K562 (cell line): ENCODE measurements at regions not wholly inside any gene's neighbourhood (a gene's known extent, or its start where the extent isn't known, plus 50 kb on each side); places are given as distances from the start of the nearest gene placed in this dataset.

Experiments used
- CEBPB ChIP-seq: fragments of 450-650 bp; IDR thresholded peaks from 2 replicates; pipeline ENCODE4 v1.6.1; 2016; ENCODE audit warnings: missing genetic modification characterization, missing compliant biosample characterization
- EZH2 ChIP-seq: IDR thresholded peaks from 2 replicates; pipeline ENCODE4 v1.6.1; 2012; ENCODE audit warnings: low read depth, mild to moderate bottlenecking, inconsistent platforms, low read length, borderline replicate concordance
- HDAC2 ChIP-seq: fragments of 450-650 bp; IDR thresholded peaks from 2 replicates; pipeline ENCODE4 v1.6.1; 2016; ENCODE audit warnings: mild to moderate bottlenecking
- MYBL2 ChIP-seq, 2 experiments: fragments of 450-650 bp in 1 of 2; sonication (generic) in 1 of 2; formaldehyde crosslinking in 1 of 2; IDR thresholded peaks; 2 replicates each; pipeline versions ENCODE4 v1.6.1 to v1.8.1; 2017 to 2022; ENCODE audit warnings: borderline replicate concordance in 1 of 2, inconsistent platforms in 1 of 2, low read depth in 1 of 2, mild to moderate bottlenecking in 1 of 2, missing genetic modification reagents in 1 of 2, moderate library complexity in 1 of 2
- PCBP1 ChIP-seq: fragments of 200-400 bp; formaldehyde crosslinking; IDR thresholded peaks from 2 replicates; pipeline ENCODE4 v1.6.1; 2018; ENCODE audit warnings: mild to moderate bottlenecking, low read depth, low read length; ENCODE audit not compliant: poor library complexity, severe bottlenecking
- POLR2AphosphoS2 ChIP-seq: IDR thresholded peaks from 2 replicates; pipeline ENCODE4 v1.6.1; 2012; ENCODE audit warnings: low read length, improper control_type of control experiment
- TEAD4 ChIP-seq, 2 experiments: sonication (generic) in 1 of 2; formaldehyde crosslinking in 1 of 2; IDR thresholded peaks; 2 replicates each; pipeline versions ENCODE4 v1.6.1 to v1.8.0; 2012 to 2022; ENCODE audit warnings: borderline replicate concordance in 1 of 2, inconsistent platforms in 1 of 2, low read length in 1 of 2, mild to moderate bottlenecking in 1 of 2, missing genetic modification reagents in 1 of 2
- ZBTB7A ChIP-seq: IDR thresholded peaks from 2 replicates; pipeline ENCODE4 v1.6.1; 2011; ENCODE audit warnings: low read depth, mild to moderate bottlenecking, low read length, moderate library complexity, borderline replicate concordance; ENCODE audit not compliant: control insufficient read depth
- ZNF589 ChIP-seq: fragments of 200-800 bp; sonication (Bioruptor generic); IDR thresholded peaks from 2 replicates; pipeline ENCODE4 v1.6.1; 2016; ENCODE audit warnings: low read depth, missing genetic modification characterization, missing compliant biosample characterization
- TF ChIP-seq, protein P1 (sequence below): fragments of 250-450 bp; sonication (Bioruptor Pico); IDR thresholded peaks from 2 replicates; pipeline ENCODE4 v1.4.0; 2020; ENCODE audit warnings: mild to moderate bottlenecking
- TF ChIP-seq, protein P2 (sequence below): fragments of 200-800 bp; sonication (Bioruptor generic); IDR thresholded peaks from 2 replicates; pipeline ENCODE4 v1.6.1; 2016; ENCODE audit warnings: missing genetic modification characterization, missing compliant biosample characterization
- TF ChIP-seq, protein P3 (sequence below): fragments of 450-650 bp; IDR thresholded peaks from 2 replicates; pipeline ENCODE4 v1.6.1; 2016; ENCODE audit warnings: mild to moderate bottlenecking
- TF ChIP-seq, protein P4 (sequence below): fragments of 250-450 bp; sonication (Bioruptor Pico); IDR thresholded peaks from 2 replicates; pipeline ENCODE4 v1.4.0; 2020; ENCODE audit warnings: mild to moderate bottlenecking, moderate library complexity
- TF ChIP-seq, protein P5 (sequence below), 3 experiments: IDR thresholded peaks in 2 of 3; conservative IDR thresholded peaks in 1 of 3; 2 replicates each; pipeline ENCODE4 v1.5.1; 2011 to 2012; ENCODE audit warnings: low read length in 3 of 3, mild to moderate bottlenecking in 3 of 3, control low read depth in 2 of 3, improper control_type of control experiment in 1 of 3, inconsistent platforms in 1 of 3, low read depth in 1 of 3, mixed read lengths in 1 of 3, moderate library complexity in 1 of 3; ENCODE audit not compliant: insufficient read depth in 2 of 3

DNA sequence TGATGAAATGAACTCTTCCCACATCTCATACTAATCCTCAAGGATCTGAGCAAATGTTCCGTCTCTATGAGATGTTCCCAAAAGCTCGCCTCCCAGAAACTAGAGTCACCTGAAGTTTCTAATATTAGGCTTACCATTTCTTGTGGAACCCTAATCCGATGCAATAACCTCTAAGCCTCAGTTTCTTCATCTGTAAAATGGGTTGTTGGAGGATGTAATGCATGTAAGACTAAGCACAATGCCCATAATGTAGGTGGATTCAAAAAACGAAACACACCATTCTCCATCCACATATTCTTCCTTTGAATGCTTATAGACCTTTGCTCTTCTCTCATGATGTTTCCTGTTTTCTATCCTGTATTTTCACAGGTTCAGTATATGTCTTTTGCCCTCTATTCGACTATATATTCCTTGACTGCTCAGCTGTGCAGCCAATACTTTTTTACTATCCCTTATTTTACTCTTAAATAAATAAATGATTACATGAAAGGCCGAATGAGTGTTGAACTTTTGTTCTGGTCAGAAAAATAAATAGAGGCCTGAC lies 307.3 kb upstream of the G2E3 start:
- TF ChIP-seq EZH2 (no peak), PCBP1 (no peak), CEBPB (tag) (no peak), HDAC2 (no peak), TEAD4 (IDR thresholded peaks at IDR 0.05; ENCODE audit: low read length) (no peak), TEAD4 (CRISPR knock-in tag; IDR thresholded peaks at IDR 0.05; ENCODE audit: borderline replicate concordance) (no peak), MYBL2 (IDR thresholded peaks at IDR 0.05; ENCODE audit: low read depth) (no peak), MYBL2 (CRISPR knock-in tag; IDR thresholded peaks at IDR 0.05; ENCODE audit: borderline replicate concordance) (no peak), ZBTB7A (no peak), POLR2AphosphoS2 (no peak), ZNF589 (CRISPR knock-in tag) (no peak)
- TF ChIP-seq, protein P1, sequence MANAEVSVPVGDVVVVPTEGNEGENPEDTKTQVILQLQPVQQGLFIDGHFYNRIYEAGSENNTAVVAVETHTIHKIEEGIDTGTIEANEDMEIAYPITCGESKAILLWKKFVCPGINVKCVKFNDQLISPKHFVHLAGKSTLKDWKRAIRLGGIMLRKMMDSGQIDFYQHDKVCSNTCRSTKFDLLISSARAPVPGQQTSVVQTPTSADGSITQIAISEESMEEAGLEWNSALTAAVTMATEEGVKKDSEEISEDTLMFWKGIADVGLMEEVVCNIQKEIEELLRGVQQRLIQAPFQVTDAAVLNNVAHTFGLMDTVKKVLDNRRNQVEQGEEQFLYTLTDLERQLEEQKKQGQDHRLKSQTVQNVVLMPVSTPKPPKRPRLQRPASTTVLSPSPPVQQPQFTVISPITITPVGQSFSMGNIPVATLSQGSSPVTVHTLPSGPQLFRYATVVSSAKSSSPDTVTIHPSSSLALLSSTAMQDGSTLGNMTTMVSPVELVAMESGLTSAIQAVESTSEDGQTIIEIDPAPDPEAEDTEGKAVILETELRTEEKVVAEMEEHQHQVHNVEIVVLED (CRISPR knock-in tag), result no peak
- TF ChIP-seq, protein P2, sequence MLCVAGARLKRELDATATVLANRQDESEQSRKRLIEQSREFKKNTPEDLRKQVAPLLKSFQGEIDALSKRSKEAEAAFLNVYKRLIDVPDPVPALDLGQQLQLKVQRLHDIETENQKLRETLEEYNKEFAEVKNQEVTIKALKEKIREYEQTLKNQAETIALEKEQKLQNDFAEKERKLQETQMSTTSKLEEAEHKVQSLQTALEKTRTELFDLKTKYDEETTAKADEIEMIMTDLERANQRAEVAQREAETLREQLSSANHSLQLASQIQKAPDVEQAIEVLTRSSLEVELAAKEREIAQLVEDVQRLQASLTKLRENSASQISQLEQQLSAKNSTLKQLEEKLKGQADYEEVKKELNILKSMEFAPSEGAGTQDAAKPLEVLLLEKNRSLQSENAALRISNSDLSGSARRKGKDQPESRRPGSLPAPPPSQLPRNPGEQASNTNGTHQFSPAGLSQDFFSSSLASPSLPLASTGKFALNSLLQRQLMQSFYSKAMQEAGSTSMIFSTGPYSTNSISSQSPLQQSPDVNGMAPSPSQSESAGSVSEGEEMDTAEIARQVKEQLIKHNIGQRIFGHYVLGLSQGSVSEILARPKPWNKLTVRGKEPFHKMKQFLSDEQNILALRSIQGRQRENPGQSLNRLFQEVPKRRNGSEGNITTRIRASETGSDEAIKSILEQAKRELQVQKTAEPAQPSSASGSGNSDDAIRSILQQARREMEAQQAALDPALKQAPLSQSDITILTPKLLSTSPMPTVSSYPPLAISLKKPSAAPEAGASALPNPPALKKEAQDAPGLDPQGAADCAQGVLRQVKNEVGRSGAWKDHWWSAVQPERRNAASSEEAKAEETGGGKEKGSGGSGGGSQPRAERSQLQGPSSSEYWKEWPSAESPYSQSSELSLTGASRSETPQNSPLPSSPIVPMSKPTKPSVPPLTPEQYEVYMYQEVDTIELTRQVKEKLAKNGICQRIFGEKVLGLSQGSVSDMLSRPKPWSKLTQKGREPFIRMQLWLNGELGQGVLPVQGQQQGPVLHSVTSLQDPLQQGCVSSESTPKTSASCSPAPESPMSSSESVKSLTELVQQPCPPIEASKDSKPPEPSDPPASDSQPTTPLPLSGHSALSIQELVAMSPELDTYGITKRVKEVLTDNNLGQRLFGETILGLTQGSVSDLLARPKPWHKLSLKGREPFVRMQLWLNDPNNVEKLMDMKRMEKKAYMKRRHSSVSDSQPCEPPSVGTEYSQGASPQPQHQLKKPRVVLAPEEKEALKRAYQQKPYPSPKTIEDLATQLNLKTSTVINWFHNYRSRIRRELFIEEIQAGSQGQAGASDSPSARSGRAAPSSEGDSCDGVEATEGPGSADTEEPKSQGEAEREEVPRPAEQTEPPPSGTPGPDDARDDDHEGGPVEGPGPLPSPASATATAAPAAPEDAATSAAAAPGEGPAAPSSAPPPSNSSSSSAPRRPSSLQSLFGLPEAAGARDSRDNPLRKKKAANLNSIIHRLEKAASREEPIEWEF (CRISPR knock-in tag), result no peak
- TF ChIP-seq, protein P3, sequence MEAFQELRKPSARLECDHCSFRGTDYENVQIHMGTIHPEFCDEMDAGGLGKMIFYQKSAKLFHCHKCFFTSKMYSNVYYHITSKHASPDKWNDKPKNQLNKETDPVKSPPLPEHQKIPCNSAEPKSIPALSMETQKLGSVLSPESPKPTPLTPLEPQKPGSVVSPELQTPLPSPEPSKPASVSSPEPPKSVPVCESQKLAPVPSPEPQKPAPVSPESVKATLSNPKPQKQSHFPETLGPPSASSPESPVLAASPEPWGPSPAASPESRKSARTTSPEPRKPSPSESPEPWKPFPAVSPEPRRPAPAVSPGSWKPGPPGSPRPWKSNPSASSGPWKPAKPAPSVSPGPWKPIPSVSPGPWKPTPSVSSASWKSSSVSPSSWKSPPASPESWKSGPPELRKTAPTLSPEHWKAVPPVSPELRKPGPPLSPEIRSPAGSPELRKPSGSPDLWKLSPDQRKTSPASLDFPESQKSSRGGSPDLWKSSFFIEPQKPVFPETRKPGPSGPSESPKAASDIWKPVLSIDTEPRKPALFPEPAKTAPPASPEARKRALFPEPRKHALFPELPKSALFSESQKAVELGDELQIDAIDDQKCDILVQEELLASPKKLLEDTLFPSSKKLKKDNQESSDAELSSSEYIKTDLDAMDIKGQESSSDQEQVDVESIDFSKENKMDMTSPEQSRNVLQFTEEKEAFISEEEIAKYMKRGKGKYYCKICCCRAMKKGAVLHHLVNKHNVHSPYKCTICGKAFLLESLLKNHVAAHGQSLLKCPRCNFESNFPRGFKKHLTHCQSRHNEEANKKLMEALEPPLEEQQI, result no peak
- TF ChIP-seq, protein P4, sequence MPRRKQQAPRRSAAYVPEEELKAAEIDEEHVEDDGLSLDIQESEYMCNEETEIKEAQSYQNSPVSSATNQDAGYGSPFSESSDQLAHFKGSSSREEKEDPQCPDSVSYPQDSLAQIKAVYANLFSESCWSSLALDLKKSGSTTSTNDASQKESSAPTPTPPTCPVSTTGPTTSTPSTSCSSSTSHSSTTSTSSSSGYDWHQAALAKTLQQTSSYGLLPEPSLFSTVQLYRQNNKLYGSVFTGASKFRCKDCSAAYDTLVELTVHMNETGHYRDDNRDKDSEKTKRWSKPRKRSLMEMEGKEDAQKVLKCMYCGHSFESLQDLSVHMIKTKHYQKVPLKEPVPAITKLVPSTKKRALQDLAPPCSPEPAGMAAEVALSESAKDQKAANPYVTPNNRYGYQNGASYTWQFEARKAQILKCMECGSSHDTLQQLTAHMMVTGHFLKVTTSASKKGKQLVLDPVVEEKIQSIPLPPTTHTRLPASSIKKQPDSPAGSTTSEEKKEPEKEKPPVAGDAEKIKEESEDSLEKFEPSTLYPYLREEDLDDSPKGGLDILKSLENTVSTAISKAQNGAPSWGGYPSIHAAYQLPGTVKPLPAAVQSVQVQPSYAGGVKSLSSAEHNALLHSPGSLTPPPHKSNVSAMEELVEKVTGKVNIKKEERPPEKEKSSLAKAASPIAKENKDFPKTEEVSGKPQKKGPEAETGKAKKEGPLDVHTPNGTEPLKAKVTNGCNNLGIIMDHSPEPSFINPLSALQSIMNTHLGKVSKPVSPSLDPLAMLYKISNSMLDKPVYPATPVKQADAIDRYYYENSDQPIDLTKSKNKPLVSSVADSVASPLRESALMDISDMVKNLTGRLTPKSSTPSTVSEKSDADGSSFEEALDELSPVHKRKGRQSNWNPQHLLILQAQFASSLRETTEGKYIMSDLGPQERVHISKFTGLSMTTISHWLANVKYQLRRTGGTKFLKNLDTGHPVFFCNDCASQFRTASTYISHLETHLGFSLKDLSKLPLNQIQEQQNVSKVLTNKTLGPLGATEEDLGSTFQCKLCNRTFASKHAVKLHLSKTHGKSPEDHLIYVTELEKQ, result no peak
- TF ChIP-seq, protein P5, sequence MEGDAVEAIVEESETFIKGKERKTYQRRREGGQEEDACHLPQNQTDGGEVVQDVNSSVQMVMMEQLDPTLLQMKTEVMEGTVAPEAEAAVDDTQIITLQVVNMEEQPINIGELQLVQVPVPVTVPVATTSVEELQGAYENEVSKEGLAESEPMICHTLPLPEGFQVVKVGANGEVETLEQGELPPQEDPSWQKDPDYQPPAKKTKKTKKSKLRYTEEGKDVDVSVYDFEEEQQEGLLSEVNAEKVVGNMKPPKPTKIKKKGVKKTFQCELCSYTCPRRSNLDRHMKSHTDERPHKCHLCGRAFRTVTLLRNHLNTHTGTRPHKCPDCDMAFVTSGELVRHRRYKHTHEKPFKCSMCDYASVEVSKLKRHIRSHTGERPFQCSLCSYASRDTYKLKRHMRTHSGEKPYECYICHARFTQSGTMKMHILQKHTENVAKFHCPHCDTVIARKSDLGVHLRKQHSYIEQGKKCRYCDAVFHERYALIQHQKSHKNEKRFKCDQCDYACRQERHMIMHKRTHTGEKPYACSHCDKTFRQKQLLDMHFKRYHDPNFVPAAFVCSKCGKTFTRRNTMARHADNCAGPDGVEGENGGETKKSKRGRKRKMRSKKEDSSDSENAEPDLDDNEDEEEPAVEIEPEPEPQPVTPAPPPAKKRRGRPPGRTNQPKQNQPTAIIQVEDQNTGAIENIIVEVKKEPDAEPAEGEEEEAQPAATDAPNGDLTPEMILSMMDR (IDR thresholded peaks at IDR 0.05 in 2 of 3, conservative IDR thresholded peaks at IDR 0.05 in 1 of 3; ENCODE audit: insufficient read depth in 2 of 3, low read depth in 1 of 3, low read length in 3 of 3), result no peak
